GM19043 (cell line): ENCODE measurements at regions not wholly inside any gene's neighbourhood (a gene's known extent, or its start where the extent isn't known, plus 50 kb on each side); places are given as distances from the start of the nearest gene placed in this dataset.
"Not testable (repeated sequence)": the region's sequence is repeated elsewhere in the genome, so short reads cannot be mapped to it uniquely, and the experiment has no call there.

ENCODE experiments used
- ATAC-seq: cut with Tn5 transposase; IDR thresholded peaks from one replicate; pipeline ENCODE4 v1.9.1; 2021; ENCODE audit warnings: low read depth; ENCODE audit not compliant: unreplicated experiment

GRCh38 chr1:228887960-228888359, 152.7 kb downstream of the RHOU start:
- no peak for ATAC-seq

- ATAC-seq: no peak
Measured at GRCh38 chr1:228889289-228889688, 154.0 kb downstream of the RHOU start.

GRCh38 chr1:228891272-228892034, 156.2 kb downstream of the RHOU start:
- no peak for ATAC-seq

- not testable (repeated sequence) for ATAC-seq
Measured at GRCh38 chr1:228892200-228892599, 156.9 kb downstream of the RHOU start.

- no peak for ATAC-seq
Measured at GRCh38 chr1:228894442-228894989, 159.2 kb downstream of the RHOU start.

GRCh38 chr1:228897901-228898300, 162.6 kb downstream of the RHOU start:
- ATAC-seq: no peak

GRCh38 chr1:228898582-228898992, 163.3 kb downstream of the RHOU start:
- ATAC-seq: peak; percentile 74

GRCh38 chr1:228899421-228899956, 164.2 kb downstream of the RHOU start:
- ATAC-seq: no peak

- no peak for ATAC-seq
Measured at GRCh38 chr1:228900099-228900885, 165.0 kb downstream of the RHOU start.

GRCh38 chr1:228900886-228901392, 165.7 kb downstream of the RHOU start:
- no peak for ATAC-seq

GRCh38 chr1:228901936-228902681, 166.8 kb downstream of the RHOU start:
- no peak for ATAC-seq

GRCh38 chr1:228902781-228903433, 167.6 kb downstream of the RHOU start:
- no peak for ATAC-seq

- no peak for ATAC-seq
Measured at GRCh38 chr1:228903434-228904071, 168.3 kb downstream of the RHOU start.

GRCh38 chr1:228904222-228904621, 168.9 kb downstream of the RHOU start:
- no peak for ATAC-seq

GRCh38 chr1:228905701-228906101, 170.4 kb downstream of the RHOU start:
- no peak for ATAC-seq

- ATAC-seq: no peak
Measured at GRCh38 chr1:228906223-228906860, 171.1 kb downstream of the RHOU start.

GRCh38 chr1:228911225-228912210, 176.2 kb downstream of the RHOU start:
- no peak for ATAC-seq
